BE2C (cell line): ENCODE measurements at regions not wholly inside any gene's neighbourhood (a gene's known extent, or its start where the extent isn't known, plus 50 kb on each side); places are given as distances from the start of the nearest gene placed in this dataset.

ENCODE experiments used
- DNase-seq: peaks from one replicate; pipeline ENCODE4 v3.0.0-alpha.2; 2020
- H3K27me3 ChIP-seq: fragments of 250-450 bp; sonication (Bioruptor Pico); 2 replicates; pipeline ENCODE4 v1.5.1; 2020; ENCODE audit warnings: mild to moderate bottlenecking
- H3K36me3 ChIP-seq: fragments of 250-450 bp; sonication (Bioruptor Pico); 2 replicates; pipeline ENCODE4 v1.5.1; 2020; ENCODE audit warnings: mild to moderate bottlenecking
- H3K4me1 ChIP-seq: fragments of 250-450 bp; sonication (Bioruptor Pico); 2 replicates; pipeline ENCODE4 v1.5.1; 2020
- H3K4me3 ChIP-seq: 2 replicates; pipeline ENCODE4 v1.5.1; 2011; ENCODE audit warnings: low read depth, low read length
- H3K9me3 ChIP-seq: fragments of 250-450 bp; sonication (Bioruptor Pico); 2 replicates; pipeline ENCODE4 v1.5.1; 2020
- TF ChIP-seq, protein P1 (sequence below): IDR thresholded peaks from 2 replicates; pipeline ENCODE4 v1.5.1; 2012; ENCODE audit warnings: mild to moderate bottlenecking, low read depth, low read length

DNA sequence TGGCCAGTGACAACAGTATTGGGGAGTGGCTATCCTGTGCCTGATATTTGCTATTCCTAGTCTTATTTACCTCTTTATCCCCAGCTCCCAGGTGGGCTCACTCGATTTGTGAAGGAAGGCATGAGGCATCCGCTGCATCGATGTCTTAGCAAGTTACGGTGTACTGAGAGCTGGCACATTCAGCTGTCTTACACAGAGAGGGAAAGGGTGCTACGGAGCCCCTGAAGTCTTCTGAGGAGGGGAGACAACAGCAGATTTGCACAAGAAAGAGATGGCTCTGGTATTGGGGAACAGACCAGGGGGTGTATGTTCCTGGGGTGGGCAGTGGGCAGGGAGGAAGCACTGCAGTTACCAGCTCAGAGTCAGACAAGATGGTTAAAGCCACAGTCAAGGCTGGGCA lies 172.6 kb downstream of the FGF18 start:
- Histone ChIP-seq H3K36me3 (no peaks in the 10 kb centered on the region), H3K9me3 (no peaks in the 10 kb centered on the region; the same call in 1 of the 2 replicates), H3K4me3 (no peak overlapping the region), H3K27me3 (no peaks in the 10 kb centered on the region; the same call in 1 of the 2 replicates), H3K4me1 (no peaks in the 10 kb centered on the region)
- TF ChIP-seq, protein P1, sequence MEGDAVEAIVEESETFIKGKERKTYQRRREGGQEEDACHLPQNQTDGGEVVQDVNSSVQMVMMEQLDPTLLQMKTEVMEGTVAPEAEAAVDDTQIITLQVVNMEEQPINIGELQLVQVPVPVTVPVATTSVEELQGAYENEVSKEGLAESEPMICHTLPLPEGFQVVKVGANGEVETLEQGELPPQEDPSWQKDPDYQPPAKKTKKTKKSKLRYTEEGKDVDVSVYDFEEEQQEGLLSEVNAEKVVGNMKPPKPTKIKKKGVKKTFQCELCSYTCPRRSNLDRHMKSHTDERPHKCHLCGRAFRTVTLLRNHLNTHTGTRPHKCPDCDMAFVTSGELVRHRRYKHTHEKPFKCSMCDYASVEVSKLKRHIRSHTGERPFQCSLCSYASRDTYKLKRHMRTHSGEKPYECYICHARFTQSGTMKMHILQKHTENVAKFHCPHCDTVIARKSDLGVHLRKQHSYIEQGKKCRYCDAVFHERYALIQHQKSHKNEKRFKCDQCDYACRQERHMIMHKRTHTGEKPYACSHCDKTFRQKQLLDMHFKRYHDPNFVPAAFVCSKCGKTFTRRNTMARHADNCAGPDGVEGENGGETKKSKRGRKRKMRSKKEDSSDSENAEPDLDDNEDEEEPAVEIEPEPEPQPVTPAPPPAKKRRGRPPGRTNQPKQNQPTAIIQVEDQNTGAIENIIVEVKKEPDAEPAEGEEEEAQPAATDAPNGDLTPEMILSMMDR: no peak
- DNase-seq: no peak

DNA sequence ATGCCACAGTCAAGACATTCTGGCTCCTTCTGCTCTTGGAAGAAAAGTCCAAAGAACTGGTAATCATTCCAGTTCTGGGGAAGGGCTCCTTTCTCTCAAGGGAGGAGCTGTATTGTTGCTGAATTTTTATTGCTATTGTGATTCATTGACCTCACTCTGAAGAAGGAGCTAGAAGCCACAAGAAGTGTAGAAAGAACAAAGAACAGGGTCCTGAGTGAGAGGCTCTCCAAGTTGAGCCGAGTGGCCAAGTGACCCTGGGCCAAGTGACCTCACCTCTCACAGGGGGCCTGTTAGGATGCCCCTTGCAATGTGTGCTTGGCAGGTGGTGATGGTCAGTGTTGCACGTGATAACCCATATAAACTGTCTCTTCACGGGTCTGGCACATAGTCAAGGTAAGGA lies 173.3 kb downstream of the FGF18 start:
- TF ChIP-seq, protein P1: no peak
- Histone ChIP-seq H3K27me3 (no peaks in the 10 kb centered on the region; the same call in 1 of the 2 replicates), H3K9me3 (no peaks in the 10 kb centered on the region; the same call in 1 of the 2 replicates), H3K36me3 (no peaks in the 10 kb centered on the region), H3K4me3 (no peak overlapping the region), H3K4me1 (no peaks in the 10 kb centered on the region)
- no peak for DNase-seq

DNA sequence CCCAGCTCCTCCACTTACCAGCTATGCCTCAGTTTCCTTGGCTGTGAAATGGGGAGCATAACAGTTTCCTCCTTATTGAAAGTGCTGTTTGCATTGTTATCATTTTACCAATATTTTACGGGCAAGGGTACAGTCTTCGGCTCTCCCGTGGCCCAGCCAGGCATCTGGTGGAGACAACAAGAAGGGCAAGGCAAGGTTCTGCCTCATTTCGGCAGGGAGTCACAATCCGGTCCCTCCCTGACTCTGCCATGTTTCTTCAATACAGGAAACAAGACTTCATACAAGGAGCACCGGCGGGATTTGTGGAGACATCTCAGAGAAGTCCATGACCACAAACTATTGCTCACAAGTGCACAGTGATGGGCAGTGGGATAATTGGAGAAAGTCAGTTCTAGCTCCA lies 174.0 kb downstream of the FGF18 start:
- H3K4me3 ChIP-seq: no peak overlapping the region

DNA sequence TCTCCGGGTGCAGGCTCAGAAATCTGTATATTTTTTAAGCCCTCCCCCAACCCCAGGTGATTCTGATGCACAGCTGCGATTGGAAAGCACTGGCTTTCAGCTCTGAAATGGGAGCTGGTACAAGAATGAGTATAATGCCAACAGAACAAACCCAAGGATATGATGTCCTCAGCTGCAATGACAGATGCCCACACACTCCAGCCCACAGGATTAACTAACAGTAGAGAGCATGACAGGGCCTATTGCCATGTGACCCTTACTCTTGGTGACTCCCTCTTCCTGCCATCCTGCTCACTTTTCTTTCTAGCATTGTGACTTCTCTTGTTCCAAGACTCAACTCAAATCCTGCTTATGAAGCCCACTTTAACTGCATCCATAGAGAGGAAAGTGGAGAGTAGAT lies 174.5 kb downstream of the FGF18 start:
- Histone ChIP-seq H3K4me1 (no peaks in the 10 kb centered on the region), H3K36me3 (no peaks in the 10 kb centered on the region), H3K9me3 (no peaks in the 10 kb centered on the region; the same call in 1 of the 2 replicates), H3K27me3 (no peaks in the 10 kb centered on the region; the same call in 1 of the 2 replicates), H3K4me3 (no peak overlapping the region)
- TF ChIP-seq, protein P1: no peak
- DNase-seq: no peak

More for the DNA sequence above, 174.0 kb downstream of the FGF18 start:
- Histone ChIP-seq H3K9me3 (no peaks in the 10 kb centered on the region; the same call in 1 of the 2 replicates), H3K36me3 (no peaks in the 10 kb centered on the region), H3K27me3 (no peaks in the 10 kb centered on the region; the same call in 1 of the 2 replicates), H3K4me1 (no peaks in the 10 kb centered on the region)
- no peak for DNase-seq
- TF ChIP-seq, protein P1: no peak

DNA sequence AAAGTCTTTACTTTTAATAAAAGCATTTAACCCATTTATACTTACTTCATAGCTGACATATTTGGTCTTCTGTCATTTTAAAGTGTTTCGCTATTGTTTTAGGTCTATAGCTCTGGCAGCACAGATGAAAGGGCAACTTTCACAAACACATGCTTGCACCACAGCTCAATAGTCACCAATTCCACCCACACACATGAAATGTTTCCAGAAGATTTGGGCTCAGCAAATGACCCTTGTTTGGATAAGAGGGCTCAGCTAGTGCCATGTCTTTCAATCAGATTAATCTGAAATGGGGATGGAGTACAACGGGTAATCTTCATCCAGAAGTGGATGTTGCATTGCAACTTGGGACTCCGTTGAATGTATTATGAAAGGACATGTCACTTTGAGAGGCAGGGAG lies 176.0 kb downstream of the FGF18 start:
- TF ChIP-seq, protein P1: no peak
- no peaks in the 10 kb centered on the region for H3K36me3 ChIP-seq
- H3K9me3 ChIP-seq: no peaks in the 10 kb centered on the region; the same call in 1 of the 2 replicates
- H3K4me1 ChIP-seq: no peaks in the 10 kb centered on the region
- H3K27me3 ChIP-seq: no peaks in the 10 kb centered on the region
- no peak for DNase-seq
- H3K4me3 ChIP-seq: no peak overlapping the region

DNA sequence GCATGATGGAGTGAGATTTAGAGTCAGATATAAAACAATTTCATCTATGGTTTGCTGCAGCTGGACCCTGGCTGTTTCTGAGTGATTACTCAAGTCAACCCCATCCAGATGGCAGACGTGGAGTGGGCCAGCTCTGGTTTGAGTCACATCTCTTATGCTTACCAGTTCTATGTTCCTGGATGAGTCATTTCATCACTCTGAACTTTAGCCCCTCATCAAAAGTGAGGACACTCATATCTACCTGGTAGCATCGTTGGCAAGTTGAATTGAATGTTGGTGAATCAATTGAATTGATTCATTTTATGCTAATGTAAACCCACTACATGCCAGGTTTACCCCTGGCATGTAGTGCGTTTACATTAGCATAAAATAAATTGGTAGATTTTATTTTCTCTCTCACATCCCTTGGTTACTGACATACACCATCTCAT lies 176.4 kb downstream of the FGF18 start:
- Histone ChIP-seq H3K4me1 (no peaks in the 10 kb centered on the region), H3K36me3 (no peaks in the 10 kb centered on the region), H3K27me3 (no peaks in the 10 kb centered on the region), H3K4me3 (no peak overlapping the region), H3K9me3 (no peaks in the 10 kb centered on the region; the same call in 1 of the 2 replicates)
- TF ChIP-seq, protein P1: no peak
- DNase-seq: no peak
